ENCODE measurements at regions not wholly inside any gene's neighbourhood (a gene's known extent, or its start where the extent isn't known, plus 50 kb on each side); places are given as distances from the start of the nearest gene placed in this dataset.

GRCh38 chr2:61758159-61758558 is 95.7 kb downstream of the FAM161A start:
- no peak overlapping the region for H3K4me3 ChIP-seq
- TF ChIP-seq CTCF (IDR thresholded peaks at IDR 0.05): no peak
- no peaks in the 10 kb centered on the region for H3K27me3 ChIP-seq
- no peaks in the 10 kb centered on the region for H3K36me3 ChIP-seq
- H3K27ac ChIP-seq: no peak overlapping the region
- peaks cover 0 to 5% (median 0%) of the 10 kb centered on the region in 3 donors for H3K9me3 ChIP-seq
- no peak for DNase-seq
- H3K4me1 ChIP-seq: no peaks in the 10 kb centered on the region
- intact Hi-C loops (cut with DNase I; ENCODE audit: low total_unique reads): no loop called here

- no peak for DNase-seq
These were observed 100.3 kb downstream of the FAM161A start for GRCh38 chr2:61753512-61753911.

GRCh38 chr2:61750624-61751023 is 103.2 kb downstream of the FAM161A start:
- H3K27ac ChIP-seq: no peak overlapping the region
- intact Hi-C loops (cut with DNase I; ENCODE audit: low total_unique reads): no loop called here

More at GRCh38 chr2:61753512-61753911, 100.3 kb downstream of the FAM161A start:
- Histone ChIP-seq H3K27ac (no peak overlapping the region), H3K4me1 (no peaks in the 10 kb centered on the region), H3K36me3 (no peaks in the 10 kb centered on the region), H3K4me3 (no peak overlapping the region), H3K9me3 (peaks cover 0 to 5% (median 0%) of the 10 kb centered on the region in 3 donors), H3K27me3 (no peaks in the 10 kb centered on the region)
- intact Hi-C loops (cut with DNase I; ENCODE audit: low total_unique reads): no loop called here
- no peak for TF ChIP-seq CTCF (IDR thresholded peaks at IDR 0.05)

GRCh38 chr2:61742955-61743354 is 110.9 kb downstream of the FAM161A start:
- intact Hi-C loops (cut with DNase I; ENCODE audit: low total_unique reads): no loop called here
- Histone ChIP-seq H3K4me1 (no peaks in the 10 kb centered on the region), H3K27ac (no peak overlapping the region), H3K27me3 (no peaks in the 10 kb centered on the region), H3K9me3 (no peaks in the 10 kb centered on the region), H3K36me3 (no peaks in the 10 kb centered on the region), H3K4me3 (no peak overlapping the region)
- no peak for TF ChIP-seq CTCF (IDR thresholded peaks at IDR 0.05)
- no peak for DNase-seq

More at GRCh38 chr2:61750624-61751023, 103.2 kb downstream of the FAM161A start:
- Histone ChIP-seq H3K36me3 (no peaks in the 10 kb centered on the region), H3K27me3 (no peaks in the 10 kb centered on the region), H3K4me1 (no peaks in the 10 kb centered on the region), H3K4me3 (no peak overlapping the region), H3K9me3 (peaks cover 0 to 5% (median 0%) of the 10 kb centered on the region in 3 donors)
- TF ChIP-seq CTCF (IDR thresholded peaks at IDR 0.05): no peak
- DNase-seq: no peak

- intact Hi-C loops (cut with DNase I; ENCODE audit: low total_unique reads): no loop called here
- TF ChIP-seq CTCF (IDR thresholded peaks at IDR 0.05): no peak
- Histone ChIP-seq H3K4me1 (no peaks in the 10 kb centered on the region), H3K27ac (no peak overlapping the region), H3K27me3 (no peaks in the 10 kb centered on the region), H3K36me3 (no peaks in the 10 kb centered on the region), H3K9me3 (no peaks in the 10 kb centered on the region), H3K4me3 (no peak overlapping the region)
- DNase-seq: no peak
These were observed 116.0 kb downstream of the FAM161A start for GRCh38 chr2:61737841-61738240.

- Histone ChIP-seq H3K27me3 (no peaks in the 10 kb centered on the region), H3K27ac (no peak overlapping the region), H3K9me3 (no peaks in the 10 kb centered on the region), H3K4me3 (no peak overlapping the region), H3K4me1 (no peaks in the 10 kb centered on the region), H3K36me3 (no peaks in the 10 kb centered on the region)
- intact Hi-C loops (cut with DNase I; ENCODE audit: low total_unique reads): no loop called here
- TF ChIP-seq CTCF (IDR thresholded peaks at IDR 0.05): no peak
- DNase-seq: no peak
These were observed 116.9 kb downstream of the FAM161A start for GRCh38 chr2:61736953-61737352.
